ENCODE measurements at regions not wholly inside any gene's neighbourhood (a gene's known extent, or its start where the extent isn't known, plus 50 kb on each side); places are given as distances from the start of the nearest gene placed in this dataset.
"Not testable (repeated sequence)": the region's sequence is repeated elsewhere in the genome, so short reads cannot be mapped to it uniquely, and the experiment has no call there.

DNA sequence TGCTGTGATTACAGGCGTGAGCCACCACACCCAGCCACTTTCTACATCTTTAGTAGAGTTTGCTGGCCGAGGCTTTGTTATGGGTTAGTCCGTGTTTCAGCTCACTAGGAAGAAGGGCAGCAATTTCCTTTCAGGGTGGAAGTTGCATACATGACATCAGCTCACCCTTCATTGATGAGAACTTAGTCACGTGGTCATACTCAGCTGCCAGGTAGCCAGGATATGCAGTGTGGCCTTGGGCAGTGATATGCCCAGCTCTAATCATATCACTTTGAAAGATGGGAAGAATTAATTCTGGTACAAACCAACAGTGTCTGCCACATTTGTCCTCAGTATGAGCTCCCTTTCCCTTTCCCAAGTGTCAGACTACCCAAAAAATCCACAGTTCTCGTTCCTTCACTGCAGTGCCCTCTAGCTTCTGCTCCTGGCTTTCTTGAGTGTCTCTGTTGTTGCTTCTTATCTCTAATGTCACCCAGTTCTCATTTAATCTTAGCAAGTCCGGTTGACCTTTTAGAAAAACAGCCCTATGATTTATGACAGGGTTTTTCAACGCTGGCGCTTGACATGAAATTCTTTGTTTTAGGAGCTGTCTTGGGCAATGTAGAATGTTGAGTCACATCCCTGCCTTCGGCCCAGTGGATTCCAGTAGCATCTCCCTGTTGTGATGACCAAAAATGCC lies 108.7 kb upstream of the ITGB1 start:
- DNase-seq = no peak

DNA sequence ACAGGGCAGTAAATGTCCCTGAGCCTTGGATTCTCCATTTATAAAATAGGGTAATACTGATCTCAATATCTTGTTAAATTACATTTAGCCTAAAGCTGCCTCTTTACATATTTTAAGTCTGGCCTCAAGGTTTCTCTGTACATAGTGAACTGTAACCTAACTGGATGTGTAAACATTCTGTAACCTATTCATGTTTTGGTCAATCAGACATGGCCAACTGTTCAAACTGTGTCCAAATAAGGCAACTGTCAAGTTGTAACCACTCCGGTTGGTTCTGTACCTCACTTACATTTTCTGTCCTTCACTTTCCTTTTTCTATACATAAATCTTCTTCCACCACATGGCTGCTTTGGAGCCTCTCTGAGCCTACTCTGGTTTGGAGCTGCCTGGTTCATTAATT lies 107.1 kb upstream of the ITGB1 start:
- DNase-seq = no peak

- DNase-seq = no peak
Observed at GRCh38 chr10:33064706-33065105, 106.7 kb upstream of the ITGB1 start.

- DNase-seq = no peak
Observed at GRCh38 chr10:33057620-33058019, 99.6 kb upstream of the ITGB1 start.

- no peak for DNase-seq
Observed at GRCh38 chr10:33056828-33057596, 99.0 kb upstream of the ITGB1 start.

DNA sequence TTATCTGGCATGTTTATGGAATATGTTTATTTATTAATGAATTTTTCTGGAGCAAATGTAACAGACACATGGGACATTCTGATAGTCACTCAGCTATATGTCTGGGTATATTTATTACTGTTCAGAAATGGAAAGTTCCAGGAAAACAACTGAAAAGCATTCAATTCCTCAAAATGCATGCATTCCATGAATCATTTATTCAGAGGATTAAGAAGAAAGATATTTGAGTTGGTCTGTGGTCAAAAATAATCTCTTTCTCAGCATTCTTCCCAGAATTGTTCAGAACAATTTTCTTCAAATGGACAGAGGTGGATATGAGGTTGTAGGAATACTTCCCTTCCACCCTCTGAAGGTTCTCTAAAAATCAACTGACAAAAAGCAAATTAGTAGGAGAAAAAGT lies 97.6 kb upstream of the ITGB1 start:
- DNase-seq = no peak

DNA sequence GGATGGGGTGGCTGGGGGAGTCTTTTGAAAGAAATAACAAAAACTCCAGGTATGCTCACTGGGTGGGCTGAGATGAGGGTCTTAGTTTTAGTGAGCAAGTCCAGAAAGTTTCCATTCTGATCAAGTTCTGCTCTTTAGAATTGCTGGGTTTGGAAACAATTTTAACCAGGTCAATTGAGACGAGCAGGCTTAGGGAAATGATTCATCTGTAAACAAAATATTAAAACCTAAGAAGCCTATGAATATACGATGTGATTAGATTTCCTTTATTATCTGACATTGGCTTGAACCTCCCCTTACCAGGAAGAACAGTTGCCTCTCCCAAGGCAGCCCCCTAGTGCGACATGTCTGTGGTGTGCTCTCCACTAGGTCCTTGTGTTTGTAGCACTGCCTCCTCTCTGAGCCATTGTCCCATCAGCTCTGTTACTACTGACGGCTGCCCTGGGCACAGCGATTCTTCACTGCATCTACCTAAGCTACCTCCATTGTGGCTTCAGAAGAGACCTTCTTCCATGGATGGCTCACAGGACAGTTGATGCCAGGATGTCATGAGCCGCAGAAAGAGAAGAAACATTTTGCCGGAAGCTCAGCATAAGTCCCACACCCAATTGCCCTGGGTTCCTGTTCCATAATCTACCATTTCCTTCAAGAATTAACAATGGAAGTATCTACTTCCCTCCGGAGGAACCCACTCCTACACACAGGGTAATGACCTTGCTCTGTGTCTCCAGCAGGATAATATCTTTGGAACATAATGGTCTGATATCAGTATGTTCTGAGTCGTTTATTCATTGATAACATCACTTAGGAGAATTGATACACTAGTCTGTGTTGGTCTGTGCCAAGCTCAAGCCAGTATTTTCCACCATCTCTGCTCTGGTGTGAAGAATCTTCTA lies 95.1 kb upstream of the ITGB1 start:
- no peak for DNase-seq

GRCh38 chr10:33052263-33052875 lies 94.3 kb upstream of the ITGB1 start:
- DNase-seq = no peak

DNA sequence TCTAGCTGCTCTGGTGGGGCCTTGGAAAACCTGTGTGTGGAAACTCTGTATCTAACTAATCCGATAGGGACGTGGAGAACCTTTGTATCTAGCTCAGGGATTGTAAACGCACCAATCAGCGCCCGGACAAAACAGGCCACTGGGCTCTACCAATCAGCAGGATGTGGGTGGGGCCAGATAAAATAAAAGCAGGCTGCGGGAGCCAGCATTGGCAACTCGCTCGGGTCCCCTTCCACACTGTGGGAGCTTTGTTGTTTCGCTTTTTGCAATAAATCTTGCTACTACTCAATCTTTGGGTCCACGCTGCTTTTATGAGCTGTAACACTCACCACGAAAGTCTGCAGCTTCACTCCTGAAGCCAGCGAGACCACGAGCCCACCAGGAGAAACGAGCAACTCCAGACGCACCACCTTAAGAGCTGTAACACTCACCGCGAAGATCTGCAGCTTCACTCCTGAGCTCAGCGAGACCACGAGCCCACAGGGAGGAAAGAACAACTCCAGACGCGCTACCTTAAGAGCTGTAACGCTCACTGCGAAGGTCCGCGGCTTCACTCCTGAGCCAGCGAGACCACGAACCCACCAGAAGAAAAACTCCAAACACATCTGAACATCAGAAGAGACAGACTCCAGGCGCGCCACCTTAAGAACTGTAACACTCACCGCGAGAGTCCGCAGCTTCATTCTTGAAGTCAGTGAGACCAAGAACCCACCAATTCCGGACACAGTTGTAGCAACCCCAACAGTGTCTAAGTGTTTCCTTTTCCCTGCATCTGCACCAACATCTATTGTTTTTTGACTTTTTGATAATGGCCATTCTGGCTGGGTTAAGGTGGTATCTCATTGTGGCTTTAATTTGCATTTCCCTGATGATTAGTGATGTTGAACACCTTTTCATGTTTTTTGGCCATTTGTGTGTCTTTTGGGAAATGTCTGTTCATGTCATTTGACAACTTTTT lies 92.2 kb upstream of the ITGB1 start:
- DNase-seq = not testable (repeated sequence)

GRCh38 chr10:33048223-33048622 lies 90.2 kb upstream of the ITGB1 start:
- no peak for DNase-seq

DNA sequence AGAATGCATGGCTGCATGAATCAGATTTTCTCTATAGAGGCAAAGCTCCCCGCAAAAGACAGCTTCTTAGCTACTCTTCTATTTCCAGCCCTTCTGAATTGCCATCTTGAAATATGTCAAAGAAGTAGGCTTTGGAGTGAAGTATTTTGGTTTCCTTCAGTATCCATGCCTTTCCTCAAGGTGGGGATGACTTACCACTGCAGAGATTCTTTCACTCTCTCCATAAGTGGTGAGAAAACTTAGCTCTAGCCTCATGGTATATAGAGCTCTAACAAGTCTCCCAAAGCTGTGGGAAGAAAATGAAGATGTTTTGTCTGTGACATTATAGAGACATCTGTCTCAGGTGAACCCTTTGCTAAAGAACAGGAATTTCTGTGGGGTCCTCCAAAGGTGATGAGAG lies 89.6 kb upstream of the ITGB1 start:
- no peak for DNase-seq

GRCh38 chr10:33046792-33047191 lies 88.8 kb upstream of the ITGB1 start:
- no peak for DNase-seq

DNA sequence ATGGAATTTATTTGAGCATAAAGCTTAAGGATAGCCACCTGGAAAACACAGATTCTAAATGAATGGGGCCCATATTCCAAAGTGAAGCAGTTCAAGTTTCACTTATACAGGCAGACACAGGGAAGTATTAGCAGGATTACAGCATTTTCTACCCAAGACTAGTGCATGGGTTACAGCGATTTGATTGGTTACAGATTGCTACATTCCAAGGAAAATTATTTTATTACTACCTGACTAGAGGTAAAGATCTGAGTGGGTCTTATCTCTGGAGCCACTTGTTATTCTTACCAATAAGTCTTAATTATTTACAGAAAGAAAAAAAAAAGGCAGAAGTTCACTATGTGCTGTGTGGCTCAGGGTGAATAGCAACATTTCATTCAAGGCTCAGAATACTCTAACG lies 87.4 kb upstream of the ITGB1 start:
- DNase-seq = no peak

DNA sequence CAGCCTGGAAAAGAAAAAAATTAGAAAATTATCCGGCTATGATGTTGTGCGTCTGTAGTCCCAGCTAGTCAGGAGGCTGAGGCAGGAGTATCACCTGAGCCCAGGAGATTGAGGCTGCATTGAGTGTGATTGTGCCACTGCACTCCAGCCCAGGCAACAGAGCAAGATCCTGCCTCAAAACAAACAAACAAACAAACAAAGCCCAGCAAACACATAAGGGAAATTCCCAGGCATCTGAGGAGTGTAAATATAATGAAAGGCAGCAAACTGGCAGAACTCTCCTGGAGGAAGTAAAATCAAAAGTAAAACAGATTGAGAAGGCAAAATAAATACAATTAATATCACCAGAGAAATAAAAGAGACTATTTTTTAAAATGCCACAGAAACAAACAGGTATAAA lies 84.5 kb upstream of the ITGB1 start:
- DNase-seq = no peak

GRCh38 chr10:33041783-33042437 lies 83.9 kb upstream of the ITGB1 start:
- no peak for DNase-seq

DNA sequence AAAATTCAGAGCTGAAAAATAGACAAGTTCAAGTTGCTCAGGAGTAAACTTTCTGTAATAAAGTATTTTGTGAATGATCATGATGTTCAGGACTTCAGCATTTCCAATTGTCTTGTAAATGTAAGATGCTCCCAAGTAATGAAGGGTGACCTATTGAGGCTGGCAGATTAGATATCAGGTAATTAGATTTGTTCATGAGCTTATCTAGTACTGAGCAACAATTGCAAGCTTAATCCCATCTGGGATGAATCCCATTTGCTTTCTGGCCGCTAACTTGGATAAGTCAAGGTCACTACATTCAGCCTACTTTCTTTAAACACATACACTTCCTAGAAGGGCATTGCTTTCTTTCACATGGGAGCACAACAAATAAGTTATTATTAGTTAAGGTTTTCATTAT lies 82.4 kb upstream of the ITGB1 start:
- no peak for DNase-seq

- no peak for DNase-seq
Observed at GRCh38 chr10:33039181-33039580, 81.2 kb upstream of the ITGB1 start.

DNA sequence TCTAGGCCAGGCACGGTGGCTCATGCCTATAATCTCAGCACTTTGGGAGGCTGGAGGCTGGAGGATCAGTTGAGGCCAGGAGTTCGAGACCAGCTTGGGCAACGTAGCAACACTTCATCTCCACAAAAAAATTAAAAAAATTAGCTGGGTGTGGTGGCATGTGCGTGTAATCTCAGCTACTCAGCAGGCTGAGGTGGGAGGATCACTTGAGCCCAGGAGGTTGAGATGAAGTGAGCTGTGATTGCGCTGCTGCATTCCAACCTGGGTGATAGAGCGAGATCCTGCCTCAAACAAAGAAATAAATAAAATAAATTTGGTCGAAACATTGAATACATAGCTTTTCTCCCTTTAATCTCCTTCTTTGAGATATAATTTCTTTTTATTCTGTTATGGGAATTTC lies 80.6 kb upstream of the ITGB1 start:
- DNase-seq = no peak

- DNase-seq = no peak
Observed at GRCh38 chr10:33037726-33038125, 79.7 kb upstream of the ITGB1 start.

DNA sequence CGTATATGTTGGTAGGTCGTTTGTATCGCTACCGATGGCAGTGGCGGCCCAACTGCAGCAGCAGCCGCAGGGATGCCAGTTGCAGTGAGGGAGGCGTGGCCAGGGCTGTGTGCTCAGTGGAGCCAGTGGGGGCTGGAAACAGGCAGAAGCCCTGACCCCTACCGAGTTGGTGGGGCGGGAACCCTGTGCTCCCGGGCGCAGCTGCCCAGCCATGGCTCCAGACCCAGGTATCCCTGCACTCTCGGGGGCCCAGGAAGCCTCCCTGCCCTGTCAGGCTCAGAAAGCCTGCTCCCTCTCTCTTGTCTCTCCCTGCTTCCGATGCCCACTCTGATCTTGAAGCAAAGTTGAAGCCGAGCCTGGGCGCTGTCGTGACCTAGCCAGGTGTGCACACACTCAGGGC lies 78.6 kb upstream of the ITGB1 start:
- no peak for DNase-seq

DNA sequence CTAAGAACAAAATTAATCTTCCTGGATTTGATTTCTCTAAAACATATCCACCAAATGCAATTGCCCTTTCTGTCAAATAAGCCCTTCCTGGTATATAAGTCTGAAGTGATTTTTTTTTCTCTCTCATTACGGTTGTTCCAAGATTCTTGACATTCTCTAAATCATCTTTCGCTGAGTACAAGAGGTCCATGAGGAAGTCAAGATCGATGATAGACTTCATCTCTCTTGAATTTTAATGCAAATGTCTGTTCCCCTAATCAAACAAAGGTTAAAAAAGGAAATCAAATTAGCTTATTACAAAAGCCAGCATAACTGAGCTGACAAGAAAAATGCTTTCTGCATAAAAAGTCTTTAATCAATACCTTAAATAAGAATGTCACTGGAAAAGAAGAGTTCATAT lies 77.4 kb upstream of the ITGB1 start:
- no peak for DNase-seq

DNA sequence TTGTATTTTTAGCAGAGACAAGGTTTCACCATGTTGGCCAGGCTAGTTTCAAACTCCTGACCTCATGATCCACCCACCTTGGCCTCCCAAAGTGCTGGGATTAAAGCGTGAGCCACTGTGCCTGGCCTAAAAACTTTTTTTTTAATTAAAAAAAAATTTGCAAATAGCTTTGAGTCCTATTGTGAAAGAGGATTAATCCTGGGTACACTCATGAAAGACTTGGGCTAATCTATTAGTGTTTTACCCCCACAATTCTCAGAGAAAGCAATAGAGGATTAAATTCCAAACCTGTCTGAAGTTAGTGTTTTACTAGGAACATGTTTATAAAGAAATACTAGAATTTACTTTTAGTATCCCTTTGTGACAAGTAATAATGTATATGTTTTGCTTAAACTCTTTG lies 76.9 kb upstream of the ITGB1 start:
- DNase-seq = no peak
